ENCODE measurements at regions not wholly inside any gene's neighbourhood (a gene's known extent, or its start where the extent isn't known, plus 50 kb on each side); places are given as distances from the start of the nearest gene placed in this dataset.

GRCh38 chr2:199624958-199625357 is 167.2 kb upstream of the SATB2 start:
- DNase-seq: no peak

GRCh38 chr2:199612509-199613130 is 154.9 kb upstream of the SATB2 start:
- no peak for DNase-seq

GRCh38 chr2:199607914-199608313 is 150.2 kb upstream of the SATB2 start:
- no peak for DNase-seq

GRCh38 chr2:199606193-199606780 is 148.5 kb upstream of the SATB2 start:
- DNase-seq: no peak

- DNase-seq: no peak
Observed at GRCh38 chr2:199603721-199604291, 146.1 kb upstream of the SATB2 start.

GRCh38 chr2:199602896-199603717 is 145.4 kb upstream of the SATB2 start:
- no peak for DNase-seq

GRCh38 chr2:199602271-199602895 is 144.6 kb upstream of the SATB2 start:
- no peak for DNase-seq

GRCh38 chr2:199596549-199596948 is 138.8 kb upstream of the SATB2 start:
- DNase-seq: no peak

- DNase-seq: no peak
Observed at GRCh38 chr2:199594443-199594842, 136.7 kb upstream of the SATB2 start.

- no peak for DNase-seq
Observed at GRCh38 chr2:199591826-199592225, 134.1 kb upstream of the SATB2 start.

- DNase-seq: no peak
Observed at GRCh38 chr2:199590321-199591203, 132.8 kb upstream of the SATB2 start.

GRCh38 chr2:199589306-199589705 is 131.6 kb upstream of the SATB2 start:
- no peak for DNase-seq

- no peak for DNase-seq
Observed at GRCh38 chr2:199588054-199588453, 130.3 kb upstream of the SATB2 start.

- no peak for DNase-seq
Observed at GRCh38 chr2:199586646-199587045, 128.9 kb upstream of the SATB2 start.

GRCh38 chr2:199583676-199584075 is 125.9 kb upstream of the SATB2 start:
- DNase-seq: no peak

- no peak for DNase-seq
Observed at GRCh38 chr2:199581935-199582360, 124.2 kb upstream of the SATB2 start.

GRCh38 chr2:199581408-199581807 is 123.7 kb upstream of the SATB2 start:
- DNase-seq: no peak

- DNase-seq: no peak
Observed at GRCh38 chr2:199575416-199575815, 117.7 kb upstream of the SATB2 start.

GRCh38 chr2:199572571-199572970 is 114.8 kb upstream of the SATB2 start:
- DNase-seq: no peak

- DNase-seq: no peak
Observed at GRCh38 chr2:199570934-199571333, 113.2 kb upstream of the SATB2 start.

GRCh38 chr2:199569336-199569735 is 111.6 kb upstream of the SATB2 start:
- no peak for DNase-seq

- DNase-seq: no peak
Observed at GRCh38 chr2:199558156-199558555, 100.4 kb upstream of the SATB2 start.
